ENCODE measurements at regions not wholly inside any gene's neighbourhood (a gene's known extent, or its start where the extent isn't known, plus 50 kb on each side); places are given as distances from the start of the nearest gene placed in this dataset.

- DNase-seq (ENCODE audit: low read depth): no peak
Observed at GRCh38 chr2:155384555-155385123, 686.1 kb downstream of the KCNJ3 start.

- no peak for DNase-seq (ENCODE audit: low read depth)
Observed at GRCh38 chr2:155382776-155383175, 684.3 kb downstream of the KCNJ3 start.

- no peak for DNase-seq (ENCODE audit: low read depth)
Observed at GRCh38 chr2:155381436-155381835, 682.9 kb downstream of the KCNJ3 start.

- DNase-seq (ENCODE audit: low read depth): no peak
Observed at GRCh38 chr2:155379494-155379893, 681.0 kb downstream of the KCNJ3 start.

- no peak for DNase-seq (ENCODE audit: low read depth)
Observed at GRCh38 chr2:155377931-155378444, 679.5 kb downstream of the KCNJ3 start.

GRCh38 chr2:155377266-155377680 lies 678.8 kb downstream of the KCNJ3 start:
- peak; percentile 12 for DNase-seq (ENCODE audit: low read depth)

GRCh38 chr2:155372969-155373368 lies 674.5 kb downstream of the KCNJ3 start:
- DNase-seq (ENCODE audit: low read depth): peak; percentile 9

GRCh38 chr2:155368934-155369333 lies 670.4 kb downstream of the KCNJ3 start:
- DNase-seq (ENCODE audit: low read depth): no peak

GRCh38 chr2:155364766-155365165 lies 666.3 kb downstream of the KCNJ3 start:
- DNase-seq (ENCODE audit: low read depth): no peak

- DNase-seq (ENCODE audit: low read depth): no peak
Observed at GRCh38 chr2:155363349-155363888, 664.9 kb downstream of the KCNJ3 start.

GRCh38 chr2:155357172-155357571 lies 658.7 kb downstream of the KCNJ3 start:
- no peak for DNase-seq (ENCODE audit: low read depth)

- DNase-seq (ENCODE audit: low read depth): no peak
Observed at GRCh38 chr2:155356250-155356649, 657.8 kb downstream of the KCNJ3 start.

GRCh38 chr2:155350783-155351580 lies 652.5 kb downstream of the KCNJ3 start:
- DNase-seq (ENCODE audit: low read depth): no peak

GRCh38 chr2:155332016-155332415 lies 633.5 kb downstream of the KCNJ3 start:
- no peak for DNase-seq (ENCODE audit: low read depth)

GRCh38 chr2:155320236-155320635 lies 621.7 kb downstream of the KCNJ3 start:
- DNase-seq (ENCODE audit: low read depth): no peak

GRCh38 chr2:155318710-155319109 lies 620.2 kb downstream of the KCNJ3 start:
- DNase-seq (ENCODE audit: low read depth): no peak

- no peak for DNase-seq (ENCODE audit: low read depth)
Observed at GRCh38 chr2:155315768-155316167, 617.3 kb downstream of the KCNJ3 start.

GRCh38 chr2:155310589-155310988 lies 612.1 kb downstream of the KCNJ3 start:
- DNase-seq (ENCODE audit: low read depth): peak; percentile 6

GRCh38 chr2:155309483-155309882 lies 611.0 kb downstream of the KCNJ3 start:
- DNase-seq (ENCODE audit: low read depth): no peak

- no peak for DNase-seq (ENCODE audit: low read depth)
Observed at GRCh38 chr2:155308367-155309009, 610.0 kb downstream of the KCNJ3 start.

- no peak for DNase-seq (ENCODE audit: low read depth)
Observed at GRCh38 chr2:155301221-155301620, 602.7 kb downstream of the KCNJ3 start.

GRCh38 chr2:155298001-155298400 lies 599.5 kb downstream of the KCNJ3 start:
- DNase-seq (ENCODE audit: low read depth): no peak

- DNase-seq (ENCODE audit: low read depth): no peak
Observed at GRCh38 chr2:155294358-155294757, 595.9 kb downstream of the KCNJ3 start.

All from stromal cell of bone marrow (primary cell).